Transverse colon (tissue), 4 donors: ENCODE measurements at regions not wholly inside any gene's neighbourhood (a gene's known extent, or its start where the extent isn't known, plus 50 kb on each side); places are given as distances from the start of the nearest gene placed in this dataset.

Experiments
- EP300 ChIP-seq: sonication (generic); formaldehyde crosslinking; IDR thresholded peaks from one replicate; pipeline ENCODE4 v1.6.1; 2017; ENCODE audit warnings: antibody characterized with exemption, low read depth
- POLR2A ChIP-seq: fragments of 450-650 bp; IDR thresholded peaks from one replicate; pipeline ENCODE4 v1.6.1; 2016; ENCODE audit warnings: antibody characterized with exemption, mild to moderate bottlenecking, moderate library complexity
- POLR2AphosphoS5 ChIP-seq, 3 donors: sonication (generic); formaldehyde crosslinking; IDR thresholded peaks; one replicate each; pipeline ENCODE4 v1.6.1; 2016; ENCODE audit warnings: antibody characterized with exemption in 3 of 3
- TF ChIP-seq, protein P1 (sequence below), 5 experiments: fragments of 200-600 bp in 3 of 5; fragments of 450-650 bp in 2 of 5; sonication (generic) in 3 of 5; IDR thresholded peaks; 1 replicate in 2 of 5; 2 replicates in 3 of 5; pipeline ENCODE4 v1.5.1; 2016 to 2017; ENCODE audit warnings: antibody characterized with exemption in 5 of 5, inconsistent platforms in 3 of 5, mild to moderate bottlenecking in 2 of 5, moderate library complexity in 1 of 5

DNA sequence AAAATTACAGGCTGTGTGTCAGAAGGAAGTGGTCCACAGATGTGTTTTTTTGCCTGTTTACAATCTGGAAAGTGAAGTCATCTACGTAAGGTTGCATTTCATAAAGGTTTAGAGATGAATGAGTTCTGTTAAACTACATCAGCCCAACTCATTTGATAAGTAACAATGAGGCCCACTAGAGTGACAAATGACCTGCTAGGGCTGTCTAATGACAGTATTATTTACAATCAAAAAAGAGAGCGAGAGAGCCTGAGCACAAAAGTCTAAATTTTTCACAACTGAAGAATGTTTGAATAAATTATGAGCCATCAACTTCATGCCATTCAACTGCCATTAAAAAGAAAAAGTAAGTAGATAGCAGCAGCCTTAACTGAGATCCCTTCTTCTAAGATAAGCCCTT is 135.7 kb upstream of the TBL1XR1 start:
- TF ChIP-seq EP300 = no peak
- TF ChIP-seq, protein P1, sequence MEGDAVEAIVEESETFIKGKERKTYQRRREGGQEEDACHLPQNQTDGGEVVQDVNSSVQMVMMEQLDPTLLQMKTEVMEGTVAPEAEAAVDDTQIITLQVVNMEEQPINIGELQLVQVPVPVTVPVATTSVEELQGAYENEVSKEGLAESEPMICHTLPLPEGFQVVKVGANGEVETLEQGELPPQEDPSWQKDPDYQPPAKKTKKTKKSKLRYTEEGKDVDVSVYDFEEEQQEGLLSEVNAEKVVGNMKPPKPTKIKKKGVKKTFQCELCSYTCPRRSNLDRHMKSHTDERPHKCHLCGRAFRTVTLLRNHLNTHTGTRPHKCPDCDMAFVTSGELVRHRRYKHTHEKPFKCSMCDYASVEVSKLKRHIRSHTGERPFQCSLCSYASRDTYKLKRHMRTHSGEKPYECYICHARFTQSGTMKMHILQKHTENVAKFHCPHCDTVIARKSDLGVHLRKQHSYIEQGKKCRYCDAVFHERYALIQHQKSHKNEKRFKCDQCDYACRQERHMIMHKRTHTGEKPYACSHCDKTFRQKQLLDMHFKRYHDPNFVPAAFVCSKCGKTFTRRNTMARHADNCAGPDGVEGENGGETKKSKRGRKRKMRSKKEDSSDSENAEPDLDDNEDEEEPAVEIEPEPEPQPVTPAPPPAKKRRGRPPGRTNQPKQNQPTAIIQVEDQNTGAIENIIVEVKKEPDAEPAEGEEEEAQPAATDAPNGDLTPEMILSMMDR (IDR thresholded peaks at IDR 0.05) = no peak
- TF ChIP-seq POLR2AphosphoS5 (IDR thresholded peaks at IDR 0.05) = no peak
- no peak for TF ChIP-seq POLR2A
